ENCODE measurements at regions not wholly inside any gene's neighbourhood (a gene's known extent, or its start where the extent isn't known, plus 50 kb on each side); places are given as distances from the start of the nearest gene placed in this dataset.

- no peak for DNase-seq
Observed at GRCh38 chr18:67621049-67621713, 104.7 kb upstream of the DSEL start.

GRCh38 chr18:67618061-67618460 lies 101.5 kb upstream of the DSEL start:
- no peak for DNase-seq

- no peak for DNase-seq
Observed at GRCh38 chr18:67615876-67616275, 99.4 kb upstream of the DSEL start.

GRCh38 chr18:67613731-67614130 lies 97.2 kb upstream of the DSEL start:
- DNase-seq: no peak

- no peak for DNase-seq
Observed at GRCh38 chr18:67612281-67612680, 95.8 kb upstream of the DSEL start.

- no peak for DNase-seq
Observed at GRCh38 chr18:67608615-67609273, 92.2 kb upstream of the DSEL start.

- DNase-seq: no peak
Observed at GRCh38 chr18:67608191-67608590, 91.7 kb upstream of the DSEL start.

- DNase-seq: no peak
Observed at GRCh38 chr18:67600181-67601180, 84.0 kb upstream of the DSEL start.

GRCh38 chr18:67599277-67599676 lies 82.8 kb upstream of the DSEL start:
- DNase-seq: no peak

- DNase-seq: no peak
Observed at GRCh38 chr18:67597759-67598158, 81.2 kb upstream of the DSEL start.

- DNase-seq: no peak
Observed at GRCh38 chr18:67596003-67596402, 79.5 kb upstream of the DSEL start.

- no peak for DNase-seq
Observed at GRCh38 chr18:67590571-67591141, 74.1 kb upstream of the DSEL start.

GRCh38 chr18:67589325-67589724 lies 72.8 kb upstream of the DSEL start:
- no peak for DNase-seq

- DNase-seq: no peak
Observed at GRCh38 chr18:67586101-67586500, 69.6 kb upstream of the DSEL start.

GRCh38 chr18:67583621-67584020 lies 67.1 kb upstream of the DSEL start:
- no peak for DNase-seq

- DNase-seq: no peak
Observed at GRCh38 chr18:67582488-67582887, 66.0 kb upstream of the DSEL start.

- DNase-seq: no peak
Observed at GRCh38 chr18:67581178-67581577, 64.7 kb upstream of the DSEL start.

- no peak for DNase-seq
Observed at GRCh38 chr18:67577386-67577785, 60.9 kb upstream of the DSEL start.

- DNase-seq: peak in 1 of 2 experiments; percentile 17
Observed at GRCh38 chr18:67574749-67575148, 58.2 kb upstream of the DSEL start.

- DNase-seq: no peak
Observed at GRCh38 chr18:67568166-67568565, 51.6 kb upstream of the DSEL start.
